Endothelial cell of umbilical vein (primary cell): ENCODE measurements at regions not wholly inside any gene's neighbourhood (a gene's known extent, or its start where the extent isn't known, plus 50 kb on each side); places are given as distances from the start of the nearest gene placed in this dataset.

ENCODE experiments used
- BruUV-seq: library from RNA; stranded (reverse); fragments of 400-500 nt; replicated peaks from 2 replicates; lab custom pipeline; 2021; lab: Mats Ljungman, UMichigan
- CTCF ChIA-PET: fragments of 300-600, 350-600 bp; sonication (Branson Sonifier 250); formaldehyde crosslinking; loops from one replicate; lab custom pipeline; 2021; ENCODE audit warnings: antibody characterized with exemption, inconsistent platforms; lab: Charles Lee
- POLR2A ChIA-PET: fragments of 300-600, 350-600 bp; sonication (Branson Sonifier 250); formaldehyde crosslinking; loops from one replicate; lab custom pipeline; 2021; ENCODE audit warnings: antibody characterized with exemption, inconsistent platforms; lab: Charles Lee
- DNase-seq: peaks from one replicate; pipeline ENCODE4 v3.0.0-alpha.2; 2011; ENCODE audit warnings: low read depth, low spot score
- FAIRE-seq: peaks from 2 replicates; lab custom pipeline; 2011; peaks lifted over from hg19 to GRCh38; lab: Jason Lieb, UNC
- H2AFZ ChIP-seq: 2 replicates; pipeline ENCODE4 v1.6.0; 2012; ENCODE audit warnings: low read depth, low read length, control low read depth, inconsistent platforms
- H3K27ac ChIP-seq: 2 replicates; pipeline ENCODE4 v1.5.1; 2011; ENCODE audit warnings: low read depth, mild to moderate bottlenecking, control low read depth, low read length, moderate library complexity; ENCODE audit not compliant: insufficient read depth
- H3K27me3 ChIP-seq, 2 experiments: 2 replicates each; pipeline versions ENCODE4 v1.6.0 to v1.6.1; 2011; ENCODE audit warnings: low read length in 2 of 2, mixed read lengths in 1 of 2; ENCODE audit not compliant: control insufficient read depth in 2 of 2, insufficient read depth in 2 of 2
- H3K36me3 ChIP-seq, 2 experiments: 2 replicates in 1 of 2; 3 replicates in 1 of 2; pipeline ENCODE4 v1.5.1; 2011; ENCODE audit warnings: low read length in 2 of 2, mild to moderate bottlenecking in 1 of 2, moderate library complexity in 1 of 2; ENCODE audit not compliant: control insufficient read depth in 2 of 2, insufficient read depth in 2 of 2; ENCODE audit errors: extremely low read depth in 1 of 2
- H3K4me1 ChIP-seq: 3 replicates; pipeline ENCODE4 v1.5.1; 2011; ENCODE audit warnings: mild to moderate bottlenecking, low read length; ENCODE audit not compliant: control insufficient read depth, insufficient read depth; ENCODE audit errors: extremely low read depth
- H3K4me2 ChIP-seq: 2 replicates; pipeline ENCODE4 v1.6.1; 2011; ENCODE audit warnings: low read length, control low read depth, mixed read lengths; ENCODE audit not compliant: insufficient read depth
- H3K4me3 ChIP-seq, 3 experiments: fragments of 200-600 bp in 1 of 3; sonication (generic), shearing (Covaris generic) in 1 of 3; replicated peaks in 1 of 3; 2 replicates each; pipeline ENCODE4 v1.5.1; 2011 to 2016; ENCODE audit warnings: control low read depth in 3 of 3, low read length in 3 of 3, mild to moderate bottlenecking in 2 of 3, inconsistent platforms in 1 of 3, low read depth in 1 of 3, moderate library complexity in 1 of 3; ENCODE audit not compliant: insufficient read depth in 1 of 3
- H3K79me2 ChIP-seq: 2 replicates; pipeline ENCODE4 v1.6.0; 2012; ENCODE audit warnings: low read length, inconsistent platforms; ENCODE audit not compliant: control insufficient read depth, insufficient read depth
- H3K9ac ChIP-seq: replicated peaks from 2 replicates; pipeline ENCODE3; 2011; ENCODE audit warnings: low read length, control low read depth; ENCODE audit not compliant: insufficient read depth; ENCODE audit errors: extremely low read depth
- H3K9me1 ChIP-seq: replicated peaks from 3 replicates; pipeline ENCODE4 v1.6.0; 2011; ENCODE audit warnings: mild to moderate bottlenecking, low read length; ENCODE audit not compliant: control insufficient read depth, insufficient read depth; ENCODE audit errors: extremely low read depth
- H3K9me3 ChIP-seq: replicated peaks from 2 replicates; pipeline ENCODE4 v1.5.1; 2012; ENCODE audit warnings: low read length, inconsistent platforms; ENCODE audit not compliant: control insufficient read depth, insufficient read depth
- H4K20me1 ChIP-seq: replicated peaks from 2 replicates; pipeline ENCODE3; 2011; ENCODE audit warnings: mild to moderate bottlenecking, low read length; ENCODE audit not compliant: control insufficient read depth, insufficient read depth; ENCODE audit errors: extremely low read depth
- EZH2 ChIP-seq: IDR thresholded peaks from 2 replicates; pipeline ENCODE4 v1.6.1; 2012; ENCODE audit warnings: borderline replicate concordance, low read depth, mild to moderate bottlenecking, moderate library complexity, low read length, inconsistent platforms; ENCODE audit not compliant: severe bottlenecking
- FOS ChIP-seq: IDR thresholded peaks from 2 replicates; pipeline ENCODE4 v1.6.1; 2011; ENCODE audit warnings: mild to moderate bottlenecking, low read length, moderate library complexity, borderline replicate concordance; ENCODE audit not compliant: insufficient read depth
- JUN ChIP-seq: IDR thresholded peaks from 2 replicates; pipeline ENCODE4 v1.6.1; 2011; ENCODE audit warnings: borderline replicate concordance, low read depth; ENCODE audit not compliant: insufficient read length, insufficient read depth
- MYC ChIP-seq: IDR thresholded peaks from one replicate; pipeline ENCODE4 v1.6.1; 2011; ENCODE audit warnings: mild to moderate bottlenecking, low read depth, low read length
- POLR2A ChIP-seq: IDR thresholded peaks from 2 replicates; pipeline ENCODE4 v1.6.1; 2012; ENCODE audit warnings: low read depth, mild to moderate bottlenecking, control low read depth, low read length
- POLR2AphosphoS5 ChIP-seq: IDR thresholded peaks from 2 replicates; pipeline ENCODE4 v1.6.1; 2012; ENCODE audit warnings: low read depth, mild to moderate bottlenecking, control low read depth, low read length, moderate library complexity; ENCODE audit not compliant: insufficient read depth
- dilution Hi-C: fragments of 300-500 bp; cut with MboI; formaldehyde crosslinking; loops from one replicate; pipeline ENCODE4 v1.15.0; 2019; ENCODE audit warnings: low sequenced_read_pairs; ENCODE audit not compliant: extremely low pct_ligation_motif_present
- intact Hi-C: fragments of 100-400 bp; cut with micrococcal nuclease; formaldehyde crosslinking; loops from one replicate; pipeline ENCODE4 v1.10.0; 2022
- TF ChIP-seq, protein P1 (sequence below): IDR thresholded peaks from 2 replicates; pipeline ENCODE4 v1.6.1; 2011; ENCODE audit not compliant: insufficient read depth, insufficient read length
- TF ChIP-seq, protein P2 (sequence below), 2 donors: IDR thresholded peaks; 1 replicate in 1 of 2; 2 replicates in 1 of 2; pipeline ENCODE4 v1.5.1; 2011; ENCODE audit warnings: low read length in 2 of 2, mild to moderate bottlenecking in 2 of 2, moderate library complexity in 2 of 2, control low read depth in 1 of 2, inconsistent platforms in 1 of 2, low read depth in 1 of 2; ENCODE audit not compliant: insufficient read depth in 1 of 2; ENCODE audit errors: extremely low read depth in 1 of 2

DNA sequence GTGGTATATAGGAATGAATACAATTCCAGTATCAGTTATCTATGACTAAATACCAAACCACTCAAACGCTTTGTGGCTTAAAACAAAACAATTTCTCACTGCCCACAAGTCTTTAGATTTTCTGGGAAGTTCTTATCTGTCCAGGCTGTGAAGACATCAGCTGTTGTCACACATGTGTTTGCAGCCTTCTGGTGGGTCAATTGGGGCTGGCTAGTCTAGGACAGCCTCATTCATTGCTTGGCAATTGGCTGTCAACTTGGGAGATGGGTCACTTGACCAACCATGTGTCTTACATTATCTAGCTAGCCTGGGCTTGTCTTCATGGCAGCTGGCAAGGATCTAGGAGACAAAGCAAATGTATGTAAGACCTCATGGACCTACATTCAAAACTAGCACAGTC is 53.8 kb upstream of the PAPPA start:
- Histone ChIP-seq H3K27ac (no peak overlapping the region), H3K79me2 (no peaks in the 10 kb centered on the region), H2AFZ (no peak overlapping the region), H3K36me3 (no peaks in the 10 kb centered on the region), H3K9me3 (no peaks in the 10 kb centered on the region), H3K4me3 (no peak overlapping the region), H3K4me1 (no peaks in the 10 kb centered on the region), H3K9ac (no peak overlapping the region), H3K4me2 (no peak overlapping the region), H4K20me1 (no peaks in the 10 kb centered on the region), H3K27me3 (no peaks in the 10 kb centered on the region), H3K9me1 (no peaks in the 10 kb centered on the region)
- ChIA-PET POLR2A (no interaction called here), CTCF (no interaction called here)
- no TSS peak for BruUV-seq
- dilution Hi-C loops, result no loop called here
- no peak for TF ChIP-seq FOS
- TF ChIP-seq POLR2A, result no peak
- no peak for TF ChIP-seq JUN
- TF ChIP-seq, protein P1, sequence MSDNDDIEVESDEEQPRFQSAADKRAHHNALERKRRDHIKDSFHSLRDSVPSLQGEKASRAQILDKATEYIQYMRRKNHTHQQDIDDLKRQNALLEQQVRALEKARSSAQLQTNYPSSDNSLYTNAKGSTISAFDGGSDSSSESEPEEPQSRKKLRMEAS, result no peak
- TF ChIP-seq, protein P2, sequence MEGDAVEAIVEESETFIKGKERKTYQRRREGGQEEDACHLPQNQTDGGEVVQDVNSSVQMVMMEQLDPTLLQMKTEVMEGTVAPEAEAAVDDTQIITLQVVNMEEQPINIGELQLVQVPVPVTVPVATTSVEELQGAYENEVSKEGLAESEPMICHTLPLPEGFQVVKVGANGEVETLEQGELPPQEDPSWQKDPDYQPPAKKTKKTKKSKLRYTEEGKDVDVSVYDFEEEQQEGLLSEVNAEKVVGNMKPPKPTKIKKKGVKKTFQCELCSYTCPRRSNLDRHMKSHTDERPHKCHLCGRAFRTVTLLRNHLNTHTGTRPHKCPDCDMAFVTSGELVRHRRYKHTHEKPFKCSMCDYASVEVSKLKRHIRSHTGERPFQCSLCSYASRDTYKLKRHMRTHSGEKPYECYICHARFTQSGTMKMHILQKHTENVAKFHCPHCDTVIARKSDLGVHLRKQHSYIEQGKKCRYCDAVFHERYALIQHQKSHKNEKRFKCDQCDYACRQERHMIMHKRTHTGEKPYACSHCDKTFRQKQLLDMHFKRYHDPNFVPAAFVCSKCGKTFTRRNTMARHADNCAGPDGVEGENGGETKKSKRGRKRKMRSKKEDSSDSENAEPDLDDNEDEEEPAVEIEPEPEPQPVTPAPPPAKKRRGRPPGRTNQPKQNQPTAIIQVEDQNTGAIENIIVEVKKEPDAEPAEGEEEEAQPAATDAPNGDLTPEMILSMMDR (IDR thresholded peaks at IDR 0.05; ENCODE audit: extremely low read depth in 1 of 2, insufficient read depth in 1 of 2, low read depth in 1 of 2, low read length in 2 of 2), result no peak
- no peak for TF ChIP-seq MYC
- no peak for TF ChIP-seq EZH2
- TF ChIP-seq POLR2AphosphoS5, result no peak
- FAIRE-seq, result no peak
- DNase-seq, result no peak
- intact Hi-C loops, result no loop called here
